Left cardiac atrium (tissue), 4 donors: ENCODE measurements at regions not wholly inside any gene's neighbourhood (a gene's known extent, or its start where the extent isn't known, plus 50 kb on each side); places are given as distances from the start of the nearest gene placed in this dataset.

ENCODE experiments used
- ATAC-seq, 2 donors: fragments of 200-7000 bp; cut with Tn5 transposase; one replicate each; pipeline ENCODE4 v1.9.1; 2020; ENCODE audit warnings: mild to moderate bottlenecking in 2 of 2, moderate library complexity in 2 of 2
- DNase-seq: peaks from one replicate; pipeline ENCODE4 v3.0.0-alpha.2; 2020
- intact Hi-C, 2 donors: fragments of 100-400 bp; cut with DNase I; formaldehyde crosslinking; loops; one replicate each; pipeline versions ENCODE4 v1.14.1 to v1.15.1; 2022 to 2023
- donor health status: DM: no; HTN: yes; CAD: no.
- donor health status: DM: no; HTN: yes; CAD: no; lungs with severe emphysema.
- donor health status: DM: yes; HTN: yes; CAD: no.
- donor health status: Dilated cardiomyopathy.

DNA sequence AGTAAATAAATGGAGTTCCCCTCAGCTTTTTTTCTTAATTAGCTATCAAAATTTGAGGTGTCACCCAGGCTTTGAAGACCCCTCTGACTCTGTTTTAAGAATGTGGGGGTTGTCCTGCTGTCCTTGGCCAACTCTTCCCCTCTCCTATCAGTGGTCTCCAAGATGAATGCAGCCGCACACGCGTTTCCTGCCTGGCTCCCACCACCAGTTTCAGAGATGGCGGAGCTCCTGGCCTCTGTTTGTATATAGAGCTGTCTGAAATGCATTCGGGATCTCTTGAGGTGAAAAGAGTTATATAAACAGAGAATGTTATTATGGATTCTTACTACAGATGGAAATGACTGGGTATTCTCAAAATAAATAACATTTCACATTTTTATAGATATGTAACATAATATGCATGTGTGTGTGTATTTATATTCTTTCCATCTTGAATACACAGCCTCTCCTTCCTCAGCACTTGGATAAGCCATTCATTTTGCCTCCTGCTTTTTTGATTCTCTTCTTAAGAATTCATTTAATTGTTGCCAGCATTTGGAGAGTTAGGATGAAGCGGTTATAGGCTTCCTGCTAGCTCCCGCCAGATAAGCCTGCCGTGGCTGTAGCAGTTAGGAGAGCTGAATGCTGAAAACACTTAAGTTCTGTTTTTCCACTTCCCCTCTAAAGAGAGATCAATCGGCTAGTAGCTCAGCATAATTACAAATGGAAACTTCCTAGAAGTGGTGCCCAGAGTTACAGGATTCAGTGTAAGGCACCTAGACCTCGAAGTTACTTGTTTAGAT lies 659.3 kb upstream of the FANCL start:
- intact Hi-C loops = no loop called here
- DNase-seq (no peak), ATAC-seq (no peak)

DNA sequence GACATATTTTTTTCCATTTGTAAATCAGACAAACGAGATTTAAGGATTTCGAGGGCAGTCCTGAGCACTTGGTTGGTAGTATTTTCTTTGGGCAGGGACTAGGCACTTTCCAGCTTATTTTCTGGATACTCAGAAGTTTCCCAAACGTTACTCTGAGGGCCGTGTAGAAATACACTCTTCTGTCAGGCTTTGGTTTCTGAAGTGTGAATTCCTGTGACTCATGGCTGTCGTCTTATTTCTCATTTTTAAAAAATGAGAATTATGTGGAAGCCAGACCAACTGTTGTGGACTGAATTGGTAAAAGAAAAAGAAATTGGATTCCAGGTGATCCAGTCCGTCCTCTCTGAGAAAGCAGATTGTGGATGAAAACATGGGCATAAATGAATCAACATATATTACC lies 658.6 kb upstream of the FANCL start:
- no peak for DNase-seq
- intact Hi-C loops = no loop called here
- ATAC-seq = no peak

DNA sequence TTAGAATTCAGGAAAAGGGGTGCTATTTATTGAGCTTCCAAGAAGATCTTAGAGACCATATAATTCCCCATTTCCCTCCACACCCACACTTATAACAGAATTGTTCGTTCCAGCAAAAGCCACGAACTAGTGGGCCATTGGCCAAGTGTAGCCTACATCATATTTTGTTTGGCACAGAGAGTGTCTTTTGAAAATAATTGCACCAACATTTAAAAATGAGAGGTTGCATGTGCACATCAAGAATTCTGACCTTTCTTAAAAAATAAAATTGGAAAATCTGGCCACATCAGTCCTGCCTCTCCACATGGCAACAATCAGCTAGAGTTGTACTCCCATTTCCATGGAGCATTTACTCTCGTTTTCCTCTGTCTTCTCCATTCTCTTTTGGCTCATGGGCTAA lies 655.5 kb upstream of the FANCL start:
- DNase-seq (no peak), ATAC-seq (no peak)
- intact Hi-C loops = no loop called here

DNA sequence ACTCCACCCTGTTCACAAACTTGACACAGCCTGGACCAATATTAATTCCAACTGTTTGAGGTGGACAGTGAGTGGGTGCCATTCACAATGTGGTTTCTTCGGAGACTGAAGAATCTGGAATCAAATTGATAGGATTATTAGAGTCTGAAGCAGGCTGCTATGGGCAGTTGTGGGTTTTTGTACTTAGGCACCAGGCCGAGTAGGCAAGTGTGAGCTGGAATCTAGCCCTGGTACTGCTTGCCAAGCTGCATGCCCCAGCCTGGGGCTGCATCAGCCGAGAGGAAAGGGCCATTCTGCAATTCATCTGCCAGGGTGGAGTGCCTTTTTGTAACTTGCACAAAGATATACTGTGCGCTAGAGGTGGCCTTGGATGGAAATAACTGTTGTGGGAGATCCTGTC lies 654.7 kb upstream of the FANCL start:
- ATAC-seq (peak; percentile 42 to 82), DNase-seq (no peak)
- intact Hi-C loops = no loop called here

DNA sequence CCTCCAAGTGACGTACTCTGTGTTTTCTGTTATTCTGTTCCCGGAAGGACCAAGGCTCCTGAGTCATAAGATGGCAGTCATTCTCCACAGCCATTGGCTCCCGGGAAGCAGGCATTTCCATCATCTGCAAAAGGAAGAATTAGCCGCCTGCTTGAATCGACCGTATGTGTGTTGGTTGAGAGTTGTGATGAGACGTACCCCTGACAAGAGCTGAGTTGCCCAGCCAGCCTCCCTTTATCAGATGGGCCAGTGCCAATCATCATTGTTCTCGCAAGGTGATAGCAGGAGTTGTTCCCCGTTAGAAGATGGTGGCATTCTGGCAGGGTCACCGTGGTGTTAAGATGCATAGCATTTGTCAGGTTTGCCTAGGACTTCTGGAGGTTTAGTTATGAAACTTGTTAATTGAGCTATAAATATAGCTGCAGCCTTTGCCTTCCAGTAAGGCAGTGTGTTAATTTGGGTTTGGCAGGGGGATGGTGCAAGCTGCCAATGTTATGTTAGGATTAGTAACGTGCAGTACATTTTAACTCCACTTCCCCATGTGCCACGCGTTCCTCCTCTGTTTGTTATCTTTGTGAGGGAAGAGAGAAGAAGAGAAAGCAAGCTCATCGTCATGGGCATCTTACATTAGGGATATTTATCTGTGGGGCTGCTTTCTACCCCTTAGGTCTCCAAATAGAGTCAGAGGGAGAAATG lies 652.7 kb upstream of the FANCL start:
- intact Hi-C loops = no loop called here
- no peak for DNase-seq
- ATAC-seq = no peak

DNA sequence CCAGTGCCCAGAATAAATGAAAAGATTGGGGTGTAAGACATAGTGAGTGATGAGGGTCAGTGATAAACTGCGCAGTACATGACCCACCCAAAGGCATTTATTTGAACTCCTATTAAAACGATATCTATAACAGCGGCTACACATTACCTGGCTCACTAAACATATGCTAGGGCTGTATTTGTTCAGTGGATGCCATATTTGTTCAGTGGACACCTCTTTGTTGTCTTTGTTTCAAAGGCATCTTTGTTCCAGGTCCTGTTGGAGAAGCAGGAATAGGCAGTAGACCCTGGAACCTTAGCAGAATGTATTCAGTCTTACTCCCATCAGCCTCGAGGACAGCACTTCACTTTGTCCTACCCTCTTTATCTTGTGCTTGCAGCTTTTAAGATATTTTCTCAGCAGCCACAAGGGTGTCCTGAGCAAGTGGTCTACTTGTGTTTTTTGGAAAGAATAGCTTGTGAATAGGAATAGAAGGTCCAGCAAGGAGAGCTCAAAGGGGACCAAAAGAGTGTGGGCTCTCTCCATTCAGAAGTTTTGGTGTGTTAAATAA lies 650.8 kb upstream of the FANCL start:
- no peak for ATAC-seq
- no peak for DNase-seq
- intact Hi-C loops = no loop called here

DNA sequence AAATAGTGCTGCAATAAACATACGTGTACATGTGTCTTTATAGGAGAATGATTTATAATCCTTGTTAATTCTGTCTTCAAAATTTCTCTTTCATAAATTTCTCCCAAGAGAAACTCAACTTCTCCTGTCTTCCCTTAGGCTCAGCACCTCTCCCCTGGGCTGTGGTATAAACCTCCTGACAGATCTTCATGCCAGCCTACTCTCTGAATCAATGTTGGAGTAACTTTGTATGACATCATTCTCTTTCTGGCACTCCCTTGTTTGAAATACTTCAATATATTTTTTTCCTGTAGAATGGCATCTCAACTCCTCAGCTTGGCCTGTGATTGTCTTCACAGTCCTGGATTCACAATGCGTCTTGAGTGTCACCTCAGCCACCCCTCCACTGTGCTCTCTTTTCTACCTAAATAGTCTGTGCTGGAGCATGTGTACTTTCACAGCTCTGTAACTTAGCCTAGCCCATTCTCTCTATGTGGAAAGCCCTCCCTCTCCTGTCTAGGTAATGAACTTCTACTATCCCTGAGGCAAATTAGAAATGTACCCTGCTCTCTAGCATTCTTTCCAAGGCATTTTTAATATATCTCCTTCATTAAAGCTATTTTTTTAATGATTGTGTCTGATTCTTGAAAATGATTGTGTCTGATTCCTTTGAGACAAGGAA lies 649.9 kb upstream of the FANCL start:
- peak in 1 of 2 donors; percentile 37 for ATAC-seq
- intact Hi-C loops = no loop called here
- no peak for DNase-seq

DNA sequence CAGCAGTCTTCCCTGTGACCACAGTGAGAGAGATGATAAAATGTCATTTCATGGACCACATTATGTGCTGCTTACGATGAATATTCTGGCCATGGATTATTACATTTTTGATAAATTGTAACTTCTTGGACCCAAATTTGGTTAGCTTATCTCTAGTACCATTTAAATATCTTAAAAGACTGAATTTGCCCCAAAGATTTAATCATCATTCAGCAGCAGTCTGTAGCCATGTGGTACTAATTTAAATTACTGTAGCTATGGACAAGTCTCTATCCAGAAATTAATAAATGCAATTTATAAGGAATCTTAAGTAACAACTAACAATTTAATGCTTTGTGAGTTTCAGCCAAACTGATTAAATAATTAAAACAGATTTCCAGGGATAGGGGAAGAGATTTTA lies 644.9 kb upstream of the FANCL start:
- ATAC-seq = no peak
- intact Hi-C loops = no loop called here
- DNase-seq = no peak

DNA sequence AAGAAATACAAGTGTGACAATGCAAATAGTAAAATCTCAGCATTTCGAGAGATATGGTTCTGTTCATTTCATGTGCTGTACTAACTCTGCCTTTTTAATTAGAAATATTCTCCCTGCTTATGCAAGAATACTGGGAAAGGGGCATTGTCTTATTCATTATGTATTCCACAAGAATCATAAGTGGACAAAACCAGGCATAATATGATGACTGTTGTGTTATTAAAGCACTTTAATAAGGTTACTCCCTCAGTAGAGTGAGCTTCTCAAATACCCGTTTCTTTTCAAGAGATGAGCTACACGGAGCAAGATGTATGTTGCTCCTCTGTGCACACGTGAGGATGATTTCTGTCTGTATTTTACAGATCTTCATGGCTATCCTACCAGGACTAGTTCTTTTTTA lies 638.7 kb upstream of the FANCL start:
- DNase-seq (no peak), ATAC-seq (no peak)
- intact Hi-C loops = no loop called here

DNA sequence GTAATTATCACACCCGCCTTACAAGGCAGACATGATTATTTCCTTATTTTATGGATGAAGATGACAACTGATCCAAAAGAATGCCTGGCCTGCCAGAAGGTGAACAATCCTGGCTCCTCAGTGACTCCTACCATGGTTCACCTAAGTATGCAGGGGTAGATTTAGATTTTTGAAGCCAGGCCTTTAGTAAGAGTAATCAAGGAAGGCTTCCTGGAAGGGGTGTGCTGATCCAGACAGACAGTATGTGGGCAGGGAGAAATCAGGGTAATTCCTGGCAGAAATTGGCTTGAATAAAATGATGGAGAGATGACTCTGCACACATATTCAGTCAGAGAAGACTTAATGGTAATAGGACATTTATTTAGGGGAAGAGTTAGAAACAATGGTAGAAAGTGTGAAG lies 637.7 kb upstream of the FANCL start:
- no peak for ATAC-seq

DNA sequence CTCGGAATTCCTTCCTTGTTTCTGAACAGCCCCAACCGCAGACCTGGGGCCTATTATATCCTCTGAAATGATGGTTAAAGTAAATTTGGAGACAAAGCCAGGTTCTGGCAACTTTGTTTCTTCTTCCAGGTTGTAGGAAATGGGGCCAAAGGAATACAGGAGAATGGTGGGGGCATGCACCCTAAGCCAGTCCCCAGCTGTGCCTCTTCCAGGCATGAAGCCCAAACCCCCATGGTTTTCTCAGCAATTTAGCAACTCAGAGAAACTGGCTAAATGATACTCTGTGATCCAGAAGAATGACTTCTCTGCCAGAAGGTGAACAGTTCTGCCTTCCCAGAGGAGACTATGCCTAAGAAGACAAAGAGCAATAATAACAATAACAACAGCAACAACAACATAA lies 635.0 kb upstream of the FANCL start:
- no peak for ATAC-seq
- intact Hi-C loops = no loop called here
- no peak for DNase-seq

More for the DNA sequence above, 637.7 kb upstream of the FANCL start:
- DNase-seq = no peak
- intact Hi-C loops = no loop called here

DNA sequence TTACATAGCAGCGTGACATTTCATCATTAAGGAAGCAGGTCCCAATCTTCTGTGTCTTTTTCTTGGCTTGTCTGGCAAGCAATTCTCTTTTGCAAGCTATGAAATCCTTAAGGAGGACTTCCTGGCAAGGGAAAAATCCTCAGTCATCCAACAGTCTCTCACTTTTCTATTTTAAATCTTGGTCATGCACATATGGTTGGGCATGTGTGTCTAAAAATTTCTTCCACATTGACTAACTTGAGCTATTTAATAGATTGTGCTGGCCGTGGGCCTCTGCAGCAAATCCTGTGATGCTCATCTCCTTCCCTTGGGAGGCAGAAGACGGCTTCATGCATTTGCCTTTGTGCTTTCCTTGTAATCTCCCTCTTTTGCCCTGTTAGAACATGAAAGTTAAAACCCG lies 634.3 kb upstream of the FANCL start:
- ATAC-seq = no peak
- intact Hi-C loops = no loop called here
- DNase-seq = no peak

DNA sequence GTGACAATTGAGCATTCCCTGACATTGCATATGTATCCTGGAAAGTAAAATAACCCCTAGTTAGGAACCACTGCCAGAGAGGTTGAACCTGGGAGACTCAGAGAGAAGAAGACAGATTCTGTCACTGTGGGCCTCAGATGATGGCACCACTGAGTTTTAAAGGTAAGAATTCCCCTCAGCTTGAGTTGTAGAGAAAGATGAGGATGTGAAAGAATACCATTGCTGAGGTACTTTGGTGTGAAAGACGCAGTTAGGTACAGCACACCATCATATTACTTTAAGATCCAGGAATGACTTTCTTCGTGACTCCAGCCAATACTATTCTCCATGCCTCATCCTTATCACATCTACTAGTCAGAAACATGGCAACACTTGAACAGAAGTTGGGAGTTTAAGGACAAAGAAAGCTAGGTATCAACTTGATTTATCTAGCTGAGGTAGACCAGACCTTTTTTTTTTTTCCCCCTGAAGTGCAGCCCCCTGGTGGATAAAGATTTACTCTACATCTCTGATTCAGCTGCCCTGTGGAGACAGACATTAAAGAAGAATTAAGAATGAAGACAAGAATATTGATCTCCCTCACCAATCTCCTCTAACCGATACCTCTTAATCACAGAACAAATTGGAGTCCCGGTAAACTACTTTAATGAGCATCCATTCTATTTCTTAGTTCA lies 630.5 kb upstream of the FANCL start:
- DNase-seq (no peak), ATAC-seq (no peak)
- intact Hi-C loops = no loop called here

DNA sequence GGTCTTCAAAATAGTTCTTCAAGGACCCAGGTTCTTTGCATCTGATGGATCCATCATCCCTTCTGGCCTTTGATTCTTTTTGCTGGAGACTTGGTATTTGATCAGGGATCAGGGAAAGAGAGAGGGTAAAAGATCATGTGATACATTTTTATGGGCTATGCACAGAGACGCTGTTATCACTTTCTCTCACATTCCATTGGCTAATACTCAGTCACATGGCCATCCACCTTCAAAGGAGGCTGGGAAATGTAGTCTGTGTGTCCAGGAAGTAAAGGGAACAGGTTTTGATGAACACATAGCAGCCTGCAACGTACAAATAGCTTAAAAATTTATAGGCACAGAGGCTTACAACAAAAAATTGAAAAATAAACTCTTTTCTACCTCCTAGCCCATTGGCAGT lies 629.6 kb upstream of the FANCL start:
- no peak for ATAC-seq
- DNase-seq = no peak
- intact Hi-C loops = no loop called here

DNA sequence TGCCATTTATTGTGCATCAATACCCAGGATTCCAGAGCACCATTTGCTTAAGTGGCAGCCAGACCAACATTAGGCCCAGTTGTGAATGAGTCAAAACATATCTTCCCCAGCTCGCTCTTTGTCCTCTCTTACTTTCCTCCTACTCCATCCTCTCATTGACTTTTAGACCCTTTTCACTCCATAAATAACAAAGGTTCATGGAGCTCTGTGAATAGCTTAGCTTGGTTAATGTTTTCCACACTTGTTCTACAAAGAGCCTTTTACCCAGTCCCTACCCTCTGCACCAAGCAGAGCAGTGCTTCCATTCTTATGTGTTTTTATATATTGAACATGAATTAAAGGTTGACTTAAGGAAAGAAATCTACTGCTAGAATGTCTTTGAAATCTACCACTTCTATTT lies 625.8 kb upstream of the FANCL start:
- intact Hi-C loops = no loop called here
- ATAC-seq = no peak
- no peak for DNase-seq

DNA sequence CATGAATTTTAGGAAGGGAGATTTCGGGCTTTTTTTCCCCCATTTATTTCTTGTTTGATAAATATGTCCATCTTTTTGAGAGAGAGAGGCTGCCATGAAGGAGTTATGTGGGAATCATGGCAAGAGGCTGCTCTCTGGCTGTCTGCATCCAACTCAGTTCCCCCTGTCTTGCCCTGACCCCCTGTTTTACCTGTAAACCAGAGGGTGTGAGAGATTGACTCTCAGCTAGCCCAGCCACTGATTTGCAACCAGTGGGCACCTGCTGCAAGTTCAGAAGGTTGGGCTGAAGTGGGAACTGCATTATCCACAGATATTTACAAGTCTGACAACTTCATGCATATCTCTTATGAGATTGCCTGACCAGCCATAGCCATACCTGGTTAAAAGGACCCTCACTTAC lies 625.4 kb upstream of the FANCL start:
- no peak for DNase-seq
- no peak for ATAC-seq
- intact Hi-C loops = no loop called here

DNA sequence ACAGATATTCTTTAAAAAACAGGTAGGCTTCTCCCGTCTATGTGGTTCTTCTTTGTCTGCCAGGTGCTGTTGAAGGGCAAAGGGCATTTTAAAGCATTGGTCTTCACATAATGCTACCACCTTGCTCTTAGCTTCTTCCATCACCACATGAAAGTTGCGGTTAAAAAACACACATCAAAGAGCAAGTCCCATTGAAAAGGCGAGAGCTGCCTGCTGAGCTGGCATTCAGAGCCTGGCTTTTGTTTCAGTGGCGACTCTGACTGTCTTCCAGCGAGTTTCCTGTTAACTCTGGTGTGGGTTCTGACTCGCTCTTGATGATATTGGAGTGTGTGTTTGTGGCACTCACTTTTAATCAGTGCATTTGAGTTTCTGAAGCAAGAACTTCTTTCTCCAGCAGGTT lies 624.9 kb upstream of the FANCL start:
- DNase-seq (no peak), ATAC-seq (no peak)
- intact Hi-C loops = no loop called here

DNA sequence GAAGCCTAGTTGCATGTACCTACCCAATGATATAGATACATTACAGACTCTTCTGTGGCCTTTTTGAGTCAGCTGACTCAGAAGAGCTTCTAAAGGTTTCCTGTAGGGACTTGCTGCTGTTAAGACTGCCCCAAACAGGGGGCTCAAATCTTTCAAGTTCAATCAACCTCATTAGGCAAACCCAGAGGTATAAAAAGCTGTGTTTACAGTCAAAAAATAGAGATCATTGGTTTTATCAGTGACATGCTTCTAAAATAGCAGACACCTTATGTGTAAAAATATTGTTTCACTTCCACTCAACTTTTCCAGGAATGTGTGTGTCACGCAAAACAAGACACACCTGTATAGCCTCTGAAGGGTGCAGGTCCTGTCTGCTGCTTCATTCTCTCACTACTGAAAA lies 624.3 kb upstream of the FANCL start:
- intact Hi-C loops = no loop called here
- DNase-seq (no peak), ATAC-seq (no peak)

DNA sequence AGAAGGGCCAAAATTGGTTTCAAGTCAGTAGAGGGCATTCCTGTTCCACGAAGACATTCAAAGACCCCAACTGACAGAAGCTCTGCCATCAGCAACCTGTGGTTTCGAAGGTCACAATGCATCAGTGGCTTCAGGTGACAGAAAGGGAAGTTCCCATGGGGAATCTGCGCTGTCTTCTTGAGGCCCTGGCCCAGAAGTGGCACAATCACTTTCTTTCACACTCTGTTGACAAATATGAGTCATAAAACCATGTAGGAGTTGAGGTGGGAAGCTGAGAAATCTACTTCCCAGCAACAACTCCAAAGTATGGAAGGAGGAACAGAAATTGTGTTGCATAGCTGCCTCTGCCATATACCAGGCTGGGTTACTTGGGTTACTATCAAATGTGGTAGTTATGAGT lies 621.1 kb upstream of the FANCL start:
- no peak for ATAC-seq
- DNase-seq = no peak
- intact Hi-C loops = no loop called here

DNA sequence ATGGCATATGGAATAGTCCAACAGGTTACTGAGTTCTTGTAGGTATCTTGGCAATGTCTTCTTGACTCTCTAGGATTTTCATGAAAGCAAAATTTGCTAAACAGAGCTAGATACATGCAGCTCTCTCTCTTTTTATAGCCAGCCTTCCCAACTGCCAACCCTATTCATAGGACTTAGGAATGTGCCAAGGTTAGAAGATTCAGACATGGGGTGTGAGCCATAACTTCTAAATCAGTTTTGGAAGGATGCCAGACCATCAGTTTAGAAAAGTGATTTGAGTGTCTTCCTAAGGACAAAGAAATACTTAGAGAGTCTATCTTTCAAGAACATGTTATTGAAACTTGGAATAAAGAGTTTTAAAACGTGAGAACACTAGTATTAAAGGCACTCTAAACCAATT lies 619.5 kb upstream of the FANCL start:
- DNase-seq (no peak), ATAC-seq (no peak)
- intact Hi-C loops = no loop called here
